SH-SY5Y (cell line): ENCODE measurements at regions not wholly inside any gene's neighbourhood (a gene's known extent, or its start where the extent isn't known, plus 50 kb on each side); places are given as distances from the start of the nearest gene placed in this dataset.

Source experiments
- GATA2 ChIP-seq: IDR thresholded peaks from 2 replicates; pipeline ENCODE4 v1.6.1; 2011; ENCODE audit warnings: mild to moderate bottlenecking, low read depth, low read length
- GATA3 ChIP-seq: IDR thresholded peaks from 2 replicates; pipeline ENCODE4 v1.6.1; 2011; ENCODE audit warnings: low read depth, mild to moderate bottlenecking, low read length, moderate library complexity

GRCh38 chr7:27364344-27364758, 121.7 kb downstream of the EVX1 start:
- TF ChIP-seq GATA3 (no peak), GATA2 (no peak)
